ENCODE measurements at regions not wholly inside any gene's neighbourhood (a gene's known extent, or its start where the extent isn't known, plus 50 kb on each side); places are given as distances from the start of the nearest gene placed in this dataset.
A peak's percentile ranks its signal among the peaks of the same experiment; 100 is the strongest.

DNA sequence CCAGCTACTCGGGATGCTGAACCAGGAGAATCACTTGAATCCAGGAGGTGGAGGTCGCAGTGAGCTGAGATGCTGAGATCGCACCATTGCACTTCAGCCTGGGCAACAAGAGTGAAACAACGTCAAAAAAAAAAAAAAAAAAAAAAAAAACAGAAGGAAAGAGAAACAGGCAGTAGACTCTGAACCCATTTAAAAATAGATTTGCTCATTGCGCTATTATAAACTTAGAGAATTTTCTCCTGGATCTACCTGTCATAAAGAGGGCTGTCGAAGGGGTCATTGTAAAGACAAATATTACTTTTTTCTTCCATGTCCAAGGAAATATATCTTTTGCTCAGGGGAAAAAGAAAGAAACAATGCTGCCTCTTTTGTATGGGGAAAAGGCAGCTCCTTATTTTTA is 425.0 kb upstream of the ID2 start:
- no peaks in the 10 kb centered on the region for H3K36me3 ChIP-seq (ENCODE audit: insufficient read depth, insufficient read length, low read length)
- TF ChIP-seq SUZ12 (IDR thresholded peaks at IDR 0.05; ENCODE audit: extremely low read depth, insufficient read depth, insufficient read length): no peak
- no peak for TF ChIP-seq ZNF274 (IDR thresholded peaks at IDR 0.05; ENCODE audit: low read depth, low read length)
- no peak for TF ChIP-seq YY1 (IDR thresholded peaks at IDR 0.05; ENCODE audit: insufficient read depth, insufficient read length)
- no peak overlapping the region for H3K9ac ChIP-seq (ENCODE audit: insufficient read length, low read depth)
- H3K4me3 ChIP-seq (ENCODE audit: insufficient read length, low read depth): no peak overlapping the region
- H3K9me3 ChIP-seq (ENCODE audit: insufficient read depth, low read length): peaks cover 18% of the 10 kb centered on the region; the same call in 1 of the 2 replicates
- no peak for DNase-seq (ENCODE audit: low read depth, low spot score)
- no peaks in the 10 kb centered on the region for H3K27me3 ChIP-seq (ENCODE audit: insufficient read depth, insufficient read length)
- peaks cover 2% of the 10 kb centered on the region for H3K4me1 ChIP-seq (ENCODE audit: insufficient read depth, insufficient read length)

DNA sequence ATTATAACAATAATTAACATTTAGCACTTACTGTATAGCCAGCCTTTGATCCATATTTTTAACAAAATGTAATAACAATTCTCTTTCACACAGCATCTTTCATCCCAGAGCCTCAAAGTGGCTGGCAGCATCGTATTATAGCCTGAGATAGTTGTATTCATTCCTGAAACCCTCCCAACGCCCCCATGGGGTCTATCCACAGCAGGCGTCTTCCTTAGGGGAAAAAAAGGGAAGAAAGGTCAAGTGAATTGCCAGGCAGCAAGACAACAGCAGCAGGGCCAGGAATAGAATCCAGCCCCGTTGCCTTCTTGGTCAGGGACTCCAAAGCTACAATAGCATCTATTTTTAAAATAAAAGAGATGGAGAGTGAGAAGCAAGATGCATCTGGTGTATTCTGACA is 424.4 kb upstream of the ID2 start:
- H3K36me3 ChIP-seq (ENCODE audit: insufficient read depth, insufficient read length, low read length): no peaks in the 10 kb centered on the region
- peaks cover 2% of the 10 kb centered on the region for H3K4me1 ChIP-seq (ENCODE audit: insufficient read depth, insufficient read length)
- no peaks in the 10 kb centered on the region for H3K27me3 ChIP-seq (ENCODE audit: insufficient read depth, insufficient read length)
- TF ChIP-seq ZNF274 (IDR thresholded peaks at IDR 0.05; ENCODE audit: low read depth, low read length) (no peak), YY1 (IDR thresholded peaks at IDR 0.05; ENCODE audit: insufficient read depth, insufficient read length) (no peak), SUZ12 (IDR thresholded peaks at IDR 0.05; ENCODE audit: extremely low read depth, insufficient read depth, insufficient read length) (no peak)
- no peak overlapping the region for H3K4me3 ChIP-seq (ENCODE audit: insufficient read length, low read depth)
- H3K9me3 ChIP-seq (ENCODE audit: insufficient read depth, low read length): peaks cover 18% of the 10 kb centered on the region; the same call in 1 of the 2 replicates
- H3K9ac ChIP-seq (ENCODE audit: insufficient read length, low read depth): no peak overlapping the region
- no peak for DNase-seq (ENCODE audit: low read depth, low spot score)

DNA sequence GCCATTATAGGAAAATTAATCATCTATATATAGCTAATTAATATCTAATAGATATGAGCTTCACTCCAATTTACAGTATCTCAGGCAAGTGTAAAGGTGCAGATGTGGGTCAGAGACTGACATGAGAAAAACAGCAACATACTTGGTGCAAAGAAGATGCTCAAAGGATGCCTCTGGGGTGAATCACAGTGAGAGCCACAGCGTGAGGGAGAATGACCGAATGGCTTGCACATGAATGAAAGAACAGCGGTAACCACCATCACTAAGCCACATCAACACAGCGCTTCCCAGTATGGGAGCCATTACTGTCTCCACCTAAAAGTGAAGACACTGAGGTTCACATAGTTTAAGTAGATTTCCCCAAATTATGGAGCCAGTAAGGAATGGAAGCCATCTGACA is 423.4 kb upstream of the ID2 start:
- Histone ChIP-seq H3K9ac (ENCODE audit: insufficient read length, low read depth) (no peak overlapping the region), H3K4me1 (ENCODE audit: insufficient read depth, insufficient read length) (peaks cover under 1% of the 10 kb centered on the region), H3K27me3 (ENCODE audit: insufficient read depth, insufficient read length) (no peaks in the 10 kb centered on the region), H3K9me3 (ENCODE audit: insufficient read depth, low read length) (peaks cover 12% of the 10 kb centered on the region; the same call in 1 of the 2 replicates), H3K36me3 (ENCODE audit: insufficient read depth, insufficient read length, low read length) (no peaks in the 10 kb centered on the region), H3K4me3 (ENCODE audit: insufficient read length, low read depth) (no peak overlapping the region)
- no peak for DNase-seq (ENCODE audit: low read depth, low spot score)
- TF ChIP-seq ZNF274 (IDR thresholded peaks at IDR 0.05; ENCODE audit: low read depth, low read length) (no peak), SUZ12 (IDR thresholded peaks at IDR 0.05; ENCODE audit: extremely low read depth, insufficient read depth, insufficient read length) (no peak), YY1 (IDR thresholded peaks at IDR 0.05; ENCODE audit: insufficient read depth, insufficient read length) (no peak)

DNA sequence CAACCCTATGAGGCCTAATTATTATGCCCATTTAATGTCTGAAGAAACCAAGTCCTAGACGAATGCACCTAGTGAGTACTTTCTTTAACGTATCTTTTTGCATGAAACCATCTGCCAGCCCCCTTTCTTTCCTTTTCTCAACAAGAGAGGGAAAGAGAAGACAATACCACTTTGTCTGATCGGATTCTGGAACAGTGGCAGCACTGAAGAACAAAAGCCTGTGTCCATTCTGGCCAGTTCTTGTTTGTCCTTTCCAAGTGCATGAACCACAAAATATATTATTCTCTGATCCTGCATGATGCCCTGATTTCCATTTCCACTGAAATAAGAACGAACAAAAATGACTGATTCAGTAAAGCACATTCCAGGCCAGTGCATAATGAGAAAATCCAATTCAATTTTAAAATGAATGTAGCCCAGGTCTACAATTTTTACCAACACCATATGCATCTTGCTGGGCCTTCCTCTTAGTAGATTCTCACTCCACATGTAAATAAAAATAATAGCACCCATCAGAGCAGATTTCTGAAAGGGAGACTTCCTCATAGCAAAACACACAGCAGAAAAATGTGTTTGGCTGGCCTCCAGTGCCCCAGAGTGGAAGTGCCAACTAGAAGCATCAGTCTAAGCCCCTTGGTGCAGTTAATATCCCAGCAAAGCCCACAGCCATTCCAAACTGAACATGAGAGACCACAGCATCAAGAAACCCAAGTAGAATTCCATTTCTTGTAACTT is 422.6 kb upstream of the ID2 start:
- H3K4me3 ChIP-seq (ENCODE audit: insufficient read length, low read depth): no peak overlapping the region
- no peak overlapping the region for H3K9ac ChIP-seq (ENCODE audit: insufficient read length, low read depth)
- H3K9me3 ChIP-seq (ENCODE audit: insufficient read depth, low read length): 0 out of 2 replicates have a peak, but pooled peaks cover 4% of the 10 kb centered on the region
- H3K4me1 ChIP-seq (ENCODE audit: insufficient read depth, insufficient read length): no peaks in the 10 kb centered on the region
- TF ChIP-seq YY1 (IDR thresholded peaks at IDR 0.05; ENCODE audit: insufficient read depth, insufficient read length): no peak
- no peak for TF ChIP-seq ZNF274 (IDR thresholded peaks at IDR 0.05; ENCODE audit: low read depth, low read length)
- no peak for TF ChIP-seq SUZ12 (IDR thresholded peaks at IDR 0.05; ENCODE audit: extremely low read depth, insufficient read depth, insufficient read length)
- DNase-seq (ENCODE audit: low read depth, low spot score): no peak
- H3K36me3 ChIP-seq (ENCODE audit: insufficient read depth, insufficient read length, low read length): no peaks in the 10 kb centered on the region
- no peaks in the 10 kb centered on the region for H3K27me3 ChIP-seq (ENCODE audit: insufficient read depth, insufficient read length)

DNA sequence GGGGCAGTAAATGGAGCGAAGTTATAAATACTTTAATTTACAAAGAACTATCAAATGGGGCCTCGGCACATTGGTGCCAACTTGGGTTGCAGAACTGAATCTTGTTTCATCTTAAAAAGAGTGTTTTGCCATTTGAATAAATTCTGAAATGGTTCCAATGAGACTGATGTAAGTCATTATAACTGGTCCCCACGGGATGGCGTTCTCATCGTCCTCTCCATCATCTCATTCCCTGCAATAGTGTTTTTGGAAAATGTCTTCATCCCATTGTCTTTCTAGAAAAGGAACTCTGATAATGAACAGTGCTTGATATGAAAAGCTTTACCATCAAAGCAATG is 422.0 kb upstream of the ID2 start:
- Histone ChIP-seq H3K9ac (ENCODE audit: insufficient read length, low read depth) (no peak overlapping the region), H3K9me3 (ENCODE audit: insufficient read depth, low read length) (no peaks in the 10 kb centered on the region), H3K4me3 (ENCODE audit: insufficient read length, low read depth) (no peak overlapping the region), H3K36me3 (ENCODE audit: insufficient read depth, insufficient read length, low read length) (no peaks in the 10 kb centered on the region), H3K4me1 (ENCODE audit: insufficient read depth, insufficient read length) (no peaks in the 10 kb centered on the region), H3K27me3 (ENCODE audit: insufficient read depth, insufficient read length) (no peaks in the 10 kb centered on the region)
- no peak for DNase-seq (ENCODE audit: low read depth, low spot score)
- TF ChIP-seq SUZ12 (IDR thresholded peaks at IDR 0.05; ENCODE audit: extremely low read depth, insufficient read depth, insufficient read length) (no peak), YY1 (IDR thresholded peaks at IDR 0.05; ENCODE audit: insufficient read depth, insufficient read length) (no peak), ZNF274 (IDR thresholded peaks at IDR 0.05; ENCODE audit: low read depth, low read length) (no peak)

DNA sequence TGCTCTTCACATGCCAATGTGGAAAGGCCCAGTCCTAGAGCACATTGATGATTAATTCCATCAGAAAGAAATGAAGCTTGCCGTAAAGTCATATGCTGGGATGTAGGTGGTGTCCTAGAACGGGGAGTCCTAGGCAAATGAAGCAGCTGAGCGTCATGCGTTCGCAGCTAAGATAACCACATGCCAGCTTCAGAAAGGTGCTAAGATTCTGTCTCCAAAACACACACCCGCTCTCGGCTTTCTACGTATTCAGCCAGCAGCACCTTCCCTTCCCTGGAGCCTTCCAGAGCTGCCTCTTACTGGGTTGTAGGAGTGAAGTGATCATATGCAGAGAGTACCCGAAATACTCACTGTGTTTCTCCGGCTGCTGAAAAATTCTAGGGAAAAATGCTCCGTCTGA is 421.6 kb upstream of the ID2 start:
- H3K36me3 ChIP-seq (ENCODE audit: insufficient read depth, insufficient read length, low read length): no peaks in the 10 kb centered on the region
- no peak for DNase-seq (ENCODE audit: low read depth, low spot score)
- no peak for TF ChIP-seq ZNF274 (IDR thresholded peaks at IDR 0.05; ENCODE audit: low read depth, low read length)
- no peaks in the 10 kb centered on the region for H3K4me1 ChIP-seq (ENCODE audit: insufficient read depth, insufficient read length)
- no peak overlapping the region for H3K4me3 ChIP-seq (ENCODE audit: insufficient read length, low read depth)
- no peak overlapping the region for H3K9ac ChIP-seq (ENCODE audit: insufficient read length, low read depth)
- no peaks in the 10 kb centered on the region for H3K27me3 ChIP-seq (ENCODE audit: insufficient read depth, insufficient read length)
- no peaks in the 10 kb centered on the region for H3K9me3 ChIP-seq (ENCODE audit: insufficient read depth, low read length)

DNA sequence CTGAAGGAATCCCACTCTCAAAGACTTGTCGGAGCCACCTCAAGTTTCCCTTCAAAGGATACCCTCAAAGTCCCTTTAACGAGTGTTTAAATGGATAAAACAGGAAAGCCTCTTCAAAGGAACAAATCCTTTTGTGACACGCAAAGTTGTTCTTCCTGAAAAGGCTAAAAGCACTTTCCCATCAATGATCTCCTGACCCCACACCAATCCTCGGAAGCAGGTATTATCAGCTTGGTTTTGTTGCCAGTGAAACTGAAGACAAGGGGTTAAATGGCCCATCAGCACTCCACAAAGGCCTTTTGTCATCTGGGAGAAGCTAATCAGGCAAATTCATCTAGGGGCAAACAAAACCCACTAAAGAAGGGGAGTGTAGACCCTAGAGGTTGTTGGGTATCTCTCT is 418.0 kb upstream of the ID2 start:
- H3K9ac ChIP-seq (ENCODE audit: insufficient read length, low read depth): no peak overlapping the region
- no peaks in the 10 kb centered on the region for H3K9me3 ChIP-seq (ENCODE audit: insufficient read depth, low read length)
- H3K36me3 ChIP-seq (ENCODE audit: insufficient read depth, insufficient read length, low read length): no peaks in the 10 kb centered on the region
- H3K4me1 ChIP-seq (ENCODE audit: insufficient read depth, insufficient read length): no peaks in the 10 kb centered on the region
- H3K4me3 ChIP-seq (ENCODE audit: insufficient read length, low read depth): no peak overlapping the region
- TF ChIP-seq YY1 (IDR thresholded peaks at IDR 0.05; ENCODE audit: insufficient read depth, insufficient read length): no peak
- no peaks in the 10 kb centered on the region for H3K27me3 ChIP-seq (ENCODE audit: insufficient read depth, insufficient read length)
- peak; percentile 80 for DNase-seq (ENCODE audit: low read depth, low spot score)

All from NT2/D1 (cell line).